ENCODE measurements at regions not wholly inside any gene's neighbourhood (a gene's known extent, or its start where the extent isn't known, plus 50 kb on each side); places are given as distances from the start of the nearest gene placed in this dataset.

- peak; percentile 70 for ATAC-seq
- Histone ChIP-seq H3K79me2 (ENCODE audit: insufficient read depth, low read length) (no peaks in the 10 kb centered on the region), H4K20me1 (ENCODE audit: insufficient read depth) (no peaks in the 10 kb centered on the region), H3K27ac (ENCODE audit: low read depth, low read length) (no peak overlapping the region), H2AFZ (ENCODE audit: low read depth, low read length, poor library complexity, severe bottlenecking) (no peak overlapping the region), H3K4me3 (replicated peaks in 1 of 2; ENCODE audit: low read depth in 1 of 2, low read length in 2 of 2) (no peak overlapping the region), H3K4me1 (ENCODE audit: control insufficient read depth in 1 of 2, insufficient read depth in 2 of 2, low read length in 2 of 2) (no peaks in the 10 kb centered on the region), H3K9me3 (ENCODE audit: control insufficient read depth in 1 of 2, insufficient read depth in 1 of 2, low read depth in 1 of 2, low read length in 2 of 2) (no peaks in the 10 kb centered on the region), H3K4me2 (ENCODE audit: low read length) (no peak overlapping the region), H3K27me3 (ENCODE audit: insufficient read depth, low read length) (no peaks in the 10 kb centered on the region), H3K9ac (ENCODE audit: low read length) (no peak overlapping the region), H3K9me2 (ENCODE audit: insufficient read depth) (no peaks in the 10 kb centered on the region), H3K36me3 (ENCODE audit: control insufficient read depth in 1 of 2, insufficient read depth in 2 of 2, low read length in 2 of 2) (no peaks in the 10 kb centered on the region)
- ChIA-PET CTCF (interaction anchor here (0.8 to 1.7 kb wide), 7 partner anchors 16 to 199 kb away, joined by 3 to 10 read pairs (median 5); no protein-coding TSS in a partner anchor), POLR2A (interaction anchor here (0.8 kb wide), 1 partner anchor 99 kb away, joined by 3 read pairs; no protein-coding TSS in a partner anchor), RAD21 (ENCODE audit: low non-redundant PET in 1 of 2, low total read pairs in 2 of 2, uncharacterized antibody in 2 of 2, unreplicated experiment in 2 of 2) (interaction anchor here in 1 of 2 experiments (1.6 kb wide), 1 partner anchor 107 kb away, joined by 3 read pairs; no protein-coding TSS in a partner anchor)
- no peak for DNase-seq (ENCODE audit: low read depth, low spot score)
- no TSS peak for BruUV-seq (replicated peaks)
- intact Hi-C loops (cut with micrococcal nuclease) = loop anchor here (1.0 to 10.0 kb wide), 3 partner anchors 106 to 372 kb away; partner anchors contain the start of gene STK17B
- TF ChIP-seq CTCF (IDR thresholded peaks at IDR 0.05 in 2 of 3, conservative IDR thresholded peaks at IDR 0.05 in 1 of 3; ENCODE audit: borderline replicate concordance in 1 of 3, insufficient read depth in 1 of 3, low read depth in 2 of 3, low read length in 2 of 3) (peak; percentile 65 to 74 (median 66); a peak in 5 of 6 replicates), FOSL1 (IDR thresholded peaks at IDR 0.05; ENCODE audit: low read depth) (no peak), RAD21 (IDR thresholded peaks at IDR 0.05; ENCODE audit: low read depth) (peak; percentile 81)
Measured at GRCh38 chr2:196277002-196277401, 105.6 kb upstream of the STK17B start.

GRCh38 chr2:196278491-196278911 lies 107.1 kb upstream of the STK17B start:
- RAD21 ChIA-PET (ENCODE audit: low non-redundant PET in 1 of 2, low total read pairs in 2 of 2, uncharacterized antibody in 2 of 2, unreplicated experiment in 2 of 2) = no interaction called here
- Histone ChIP-seq H3K9ac (ENCODE audit: low read length) (no peak overlapping the region), H4K20me1 (ENCODE audit: insufficient read depth) (no peaks in the 10 kb centered on the region), H3K79me2 (ENCODE audit: insufficient read depth, low read length) (no peaks in the 10 kb centered on the region), H2AFZ (ENCODE audit: low read depth, low read length, poor library complexity, severe bottlenecking) (no peak overlapping the region), H3K4me1 (ENCODE audit: control insufficient read depth in 1 of 2, insufficient read depth in 2 of 2, low read length in 2 of 2) (no peaks in the 10 kb centered on the region), H3K9me2 (ENCODE audit: insufficient read depth) (no peaks in the 10 kb centered on the region), H3K4me3 (replicated peaks in 1 of 2; ENCODE audit: low read depth in 1 of 2, low read length in 2 of 2) (no peak overlapping the region), H3K9me3 (ENCODE audit: control insufficient read depth in 1 of 2, insufficient read depth in 1 of 2, low read depth in 1 of 2, low read length in 2 of 2) (no peaks in the 10 kb centered on the region), H3K27me3 (ENCODE audit: insufficient read depth, low read length) (no peaks in the 10 kb centered on the region), H3K36me3 (ENCODE audit: control insufficient read depth in 1 of 2, insufficient read depth in 2 of 2, low read length in 2 of 2) (no peaks in the 10 kb centered on the region), H3K4me2 (ENCODE audit: low read length) (no peak overlapping the region), H3K27ac (ENCODE audit: low read depth, low read length) (no peak overlapping the region)
- no peak for DNase-seq (ENCODE audit: low read depth, low spot score)
- POLR2A ChIA-PET = no interaction called here
- intact Hi-C loops (cut with micrococcal nuclease) = loop anchor here (10.0 kb wide), 1 partner anchor 374 kb away; no protein-coding TSS in a partner anchor
- TF ChIP-seq POLR2AphosphoS5 (IDR thresholded peaks at IDR 0.05; ENCODE audit: low read depth, low read length) (no peak), SIN3A (IDR thresholded peaks at IDR 0.05; ENCODE audit: low read depth) (no peak), ZBTB33 (IDR thresholded peaks at IDR 0.05; ENCODE audit: extremely low read depth, insufficient replicate concordance, low read length) (no peak), REST (IDR thresholded peaks at IDR 0.05; ENCODE audit: low read depth) (no peak), SRF (IDR thresholded peaks at IDR 0.05; ENCODE audit: low read depth) (no peak), EZH2 (IDR thresholded peaks at IDR 0.05) (no peak), EZH2phosphoT487 (IDR thresholded peaks at IDR 0.05; ENCODE audit: borderline replicate concordance) (no peak), CEBPB (IDR thresholded peaks at IDR 0.05; ENCODE audit: low read depth) (no peak), CBX3 (IDR thresholded peaks at IDR 0.05; ENCODE audit: low read depth) (no peak)
- CTCF ChIA-PET = interaction anchor here (1.3 kb wide), 1 partner anchor 176 kb away, joined by 3 read pairs; no protein-coding TSS in a partner anchor
- no peak; the same call in 1 of the 2 replicates for ATAC-seq
- no TSS peak for BruUV-seq (replicated peaks)

All from HCT116 (cell line).